ENCODE measurements at regions not wholly inside any gene's neighbourhood (a gene's known extent, or its start where the extent isn't known, plus 50 kb on each side); places are given as distances from the start of the nearest gene placed in this dataset.

DNA sequence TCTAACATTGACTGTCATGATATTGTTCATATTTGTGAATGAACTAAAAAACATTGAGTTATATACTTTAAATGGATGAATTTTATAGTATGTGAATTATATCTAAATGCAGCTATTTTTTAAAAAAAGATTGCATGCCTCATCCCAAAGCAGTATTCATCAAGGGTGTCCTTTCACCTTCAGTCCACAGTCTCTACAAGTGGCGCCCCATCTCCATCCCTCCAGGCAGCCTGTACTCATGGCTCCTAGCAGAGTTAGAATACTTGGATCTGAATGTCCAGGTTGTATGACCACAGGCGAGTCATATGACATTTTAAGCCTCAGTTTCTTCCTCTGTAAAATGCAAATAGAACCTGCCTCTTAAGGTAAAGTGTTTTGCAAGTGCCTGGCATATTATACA is 69.8 kb downstream of the TMEM100 start:
- intact Hi-C loops (cut with DNase I; ENCODE audit: low total_unique reads): no loop called here
- H3K4me3 ChIP-seq (ENCODE audit: low read depth, poor library complexity, severe bottlenecking): no peak overlapping the region
- no peak for DNase-seq (ENCODE audit: low spot score in 2 of 2)
- WGBS, 2 donors: 84 to 95% methylated on average over 2 of the region's 2 CpGs
- TF ChIP-seq, protein P1, sequence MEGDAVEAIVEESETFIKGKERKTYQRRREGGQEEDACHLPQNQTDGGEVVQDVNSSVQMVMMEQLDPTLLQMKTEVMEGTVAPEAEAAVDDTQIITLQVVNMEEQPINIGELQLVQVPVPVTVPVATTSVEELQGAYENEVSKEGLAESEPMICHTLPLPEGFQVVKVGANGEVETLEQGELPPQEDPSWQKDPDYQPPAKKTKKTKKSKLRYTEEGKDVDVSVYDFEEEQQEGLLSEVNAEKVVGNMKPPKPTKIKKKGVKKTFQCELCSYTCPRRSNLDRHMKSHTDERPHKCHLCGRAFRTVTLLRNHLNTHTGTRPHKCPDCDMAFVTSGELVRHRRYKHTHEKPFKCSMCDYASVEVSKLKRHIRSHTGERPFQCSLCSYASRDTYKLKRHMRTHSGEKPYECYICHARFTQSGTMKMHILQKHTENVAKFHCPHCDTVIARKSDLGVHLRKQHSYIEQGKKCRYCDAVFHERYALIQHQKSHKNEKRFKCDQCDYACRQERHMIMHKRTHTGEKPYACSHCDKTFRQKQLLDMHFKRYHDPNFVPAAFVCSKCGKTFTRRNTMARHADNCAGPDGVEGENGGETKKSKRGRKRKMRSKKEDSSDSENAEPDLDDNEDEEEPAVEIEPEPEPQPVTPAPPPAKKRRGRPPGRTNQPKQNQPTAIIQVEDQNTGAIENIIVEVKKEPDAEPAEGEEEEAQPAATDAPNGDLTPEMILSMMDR (IDR thresholded peaks at IDR 0.05): no peak
- no peak for TF ChIP-seq POLR2A (IDR thresholded peaks at IDR 0.05)

- H3K4me3 ChIP-seq (ENCODE audit: low read depth, poor library complexity, severe bottlenecking): no peak overlapping the region
- intact Hi-C loops (cut with DNase I; ENCODE audit: low total_unique reads): no loop called here
- 84 to 85% methylated on average over 2 of the region's 2 CpGs for WGBS, 2 donors
- no peak for DNase-seq (ENCODE audit: low spot score in 2 of 2)
- TF ChIP-seq, protein P1 (IDR thresholded peaks at IDR 0.05): no peak
- TF ChIP-seq POLR2A (IDR thresholded peaks at IDR 0.05): no peak
These were observed 70.4 kb downstream of the TMEM100 start for GRCh38 chr17:55652114-55652823.

DNA sequence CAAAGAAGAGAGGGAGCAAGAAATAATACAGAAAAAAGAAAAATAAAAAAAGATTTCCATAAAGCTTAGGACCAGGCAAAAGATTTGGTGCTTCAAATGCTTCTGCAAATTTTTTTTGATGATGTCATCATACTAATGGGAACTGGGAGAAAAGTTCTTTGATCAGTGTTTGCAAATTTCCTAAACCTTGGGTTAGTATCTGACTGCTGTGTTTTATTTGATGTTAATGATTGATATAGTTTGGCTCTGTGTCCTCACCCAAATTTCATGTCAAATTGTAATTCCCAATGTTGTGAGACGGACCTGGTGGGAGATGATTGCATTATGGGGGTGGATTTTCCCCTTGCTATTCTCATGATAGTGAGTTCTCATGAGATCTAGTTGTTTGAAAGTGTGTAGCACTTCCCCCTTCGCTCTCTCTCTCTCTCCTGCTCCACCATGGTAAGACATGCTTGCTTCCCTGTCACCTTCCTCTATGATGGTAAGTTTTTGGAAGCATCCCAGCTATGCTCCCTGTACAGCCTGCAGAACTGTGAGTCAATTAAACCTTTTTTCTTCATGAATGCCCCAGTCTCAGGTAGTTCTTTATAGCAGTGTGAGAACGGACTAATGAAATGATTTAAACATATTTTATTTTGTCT is 72.6 kb downstream of the TMEM100 start:
- 56 to 87% methylated on average over 3 of the region's 3 CpGs for WGBS, 2 donors
- TF ChIP-seq, protein P1 (IDR thresholded peaks at IDR 0.05): no peak
- no peak for TF ChIP-seq POLR2A (IDR thresholded peaks at IDR 0.05)
- intact Hi-C loops (cut with DNase I; ENCODE audit: low total_unique reads): no loop called here
- DNase-seq (ENCODE audit: low spot score in 2 of 2): no peak
- no peak overlapping the region for H3K4me3 ChIP-seq (ENCODE audit: low read depth, poor library complexity, severe bottlenecking)

DNA sequence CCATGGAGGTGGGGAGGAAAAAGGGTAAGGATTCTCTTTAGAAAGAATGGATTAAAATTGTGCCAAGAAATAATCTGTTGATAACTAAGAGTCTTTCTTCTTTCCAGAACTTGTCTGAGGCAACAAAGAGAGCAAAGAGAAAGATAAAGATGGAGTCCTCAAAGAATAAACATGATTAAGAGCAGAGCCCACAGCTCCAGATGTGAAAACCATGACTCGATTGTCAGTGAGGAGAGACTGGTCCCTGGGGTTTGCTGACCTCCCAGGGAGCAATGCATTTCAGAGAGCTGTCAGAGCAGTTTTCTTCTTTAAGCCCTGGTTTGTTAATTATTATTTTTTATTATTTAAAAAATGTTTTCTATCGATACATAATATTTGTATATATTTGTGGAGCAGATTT is 74.6 kb downstream of the TMEM100 start:
- no peak overlapping the region for H3K4me3 ChIP-seq (ENCODE audit: low read depth, poor library complexity, severe bottlenecking)
- TF ChIP-seq, protein P1 (IDR thresholded peaks at IDR 0.05): no peak
- TF ChIP-seq POLR2A (IDR thresholded peaks at IDR 0.05): no peak
- no peak for DNase-seq (ENCODE audit: low spot score in 2 of 2)
- intact Hi-C loops (cut with DNase I; ENCODE audit: low total_unique reads): no loop called here
- WGBS, 2 donors: 76 to 79% methylated on average over 2 of the region's 2 CpGs

- no peak overlapping the region for H3K4me3 ChIP-seq (ENCODE audit: low read depth, poor library complexity, severe bottlenecking)
- 89 to 93% methylated on average over 2 of the region's 2 CpGs for WGBS, 2 donors
- intact Hi-C loops (cut with DNase I; ENCODE audit: low total_unique reads): no loop called here
- no peak for DNase-seq (ENCODE audit: low spot score in 2 of 2)
- TF ChIP-seq POLR2A (IDR thresholded peaks at IDR 0.05): no peak
These were observed 77.3 kb downstream of the TMEM100 start for GRCh38 chr17:55645361-55645760.

DNA sequence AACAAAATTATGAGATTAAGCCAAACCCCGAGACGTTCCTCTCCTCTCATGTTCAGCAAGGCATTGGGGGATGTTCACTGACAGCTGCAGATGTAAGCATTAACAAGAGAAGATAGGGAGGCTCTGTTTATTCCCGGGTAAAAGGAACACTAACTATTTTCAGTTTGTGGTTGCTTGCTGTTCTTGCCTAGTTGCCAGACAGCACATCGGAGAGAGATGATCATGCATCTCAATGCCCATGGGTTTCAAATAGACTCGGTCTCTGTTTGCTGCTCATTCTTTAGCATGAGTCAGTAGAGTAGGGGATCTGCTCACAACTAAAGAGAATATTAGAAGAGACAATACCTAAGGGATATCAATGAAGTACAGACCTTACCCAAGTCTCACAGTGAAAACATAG is 78.3 kb downstream of the TMEM100 start:
- no peak for DNase-seq (ENCODE audit: low spot score in 2 of 2)
- WGBS, 2 donors: 87 to 89% methylated on average over 5 of the region's 5 CpGs
- TF ChIP-seq, protein P1 (IDR thresholded peaks at IDR 0.05): no peak
- no peak for TF ChIP-seq POLR2A (IDR thresholded peaks at IDR 0.05)
- H3K4me3 ChIP-seq (ENCODE audit: low read depth, poor library complexity, severe bottlenecking): no peak overlapping the region
- intact Hi-C loops (cut with DNase I; ENCODE audit: low total_unique reads): no loop called here

Measured in lower leg skin (tissue), 4 donors.